ENCODE measurements at regions not wholly inside any gene's neighbourhood (a gene's known extent, or its start where the extent isn't known, plus 50 kb on each side); places are given as distances from the start of the nearest gene placed in this dataset.

- TF ChIP-seq CTCF (IDR thresholded peaks at IDR 0.05) (no peak), POLR2AphosphoS5 (IDR thresholded peaks at IDR 0.05) (no peak)
Measured at GRCh38 chr2:198595721-198596120, 791.3 kb downstream of the PLCL1 start.

Measured in suprapubic skin (tissue), 3 donors.